IMR-90 (cell line): ENCODE measurements at regions not wholly inside any gene's neighbourhood (a gene's known extent, or its start where the extent isn't known, plus 50 kb on each side); places are given as distances from the start of the nearest gene placed in this dataset.

Source experiments
- ATAC-seq: fragments of 200-7000 bp; cut with Tn5 transposase; 2 replicates; pipeline ENCODE4 v1.9.1; 2020; ENCODE audit warnings: low read depth, mild to moderate bottlenecking, moderate library complexity
- BruUV-seq: library from RNA; stranded (reverse); fragments of 400-500 nt; replicated peaks from 2 replicates; lab custom pipeline; 2021; lab: Mats Ljungman, UMichigan
- CTCF ChIA-PET: fragments of 300-600 bp; formaldehyde crosslinking; extraction: SDS; loops from one replicate; lab custom pipeline; 2021; ENCODE audit warnings: antibody characterized with exemption; lab: Yijun Ruan, JAX
- POLR2A ChIA-PET: fragments of 300-600 bp; sonication (Branson Sonifier 250); formaldehyde crosslinking; loops from one replicate; lab custom pipeline; 2022; ENCODE audit warnings: antibody characterized with exemption; ENCODE audit not compliant: unreplicated experiment; lab: Charles Lee
- DNase-seq: peaks from one replicate; pipeline ENCODE4 v3.0.0; 2013
- H2AFZ ChIP-seq: replicated peaks from 2 replicates; pipeline ENCODE3; 2013; ENCODE audit warnings: low read length, mild to moderate bottlenecking; ENCODE audit not compliant: poor library complexity
- H2AK5ac ChIP-seq: 2 replicates; pipeline ENCODE4 v1.6.1; 2013; ENCODE audit warnings: low read depth, low read length, inconsistent platforms
- H2AK9ac ChIP-seq: replicated peaks from 2 replicates; pipeline ENCODE3; 2013; ENCODE audit warnings: mild to moderate bottlenecking, low read depth, low read length, moderate library complexity; ENCODE audit not compliant: poor library complexity
- H2BK120ac ChIP-seq: 2 replicates; pipeline ENCODE4 v1.6.1; 2013; ENCODE audit warnings: low read depth, low read length, inconsistent platforms
- H2BK15ac ChIP-seq: 3 replicates; pipeline ENCODE4 v1.6.1; 2013; ENCODE audit warnings: low read depth, low read length, inconsistent platforms
- H2BK20ac ChIP-seq: 2 replicates; pipeline ENCODE4 v1.6.1; 2013; ENCODE audit warnings: low read depth, mild to moderate bottlenecking, inconsistent platforms, low read length, moderate library complexity
- H2BK5ac ChIP-seq: 2 replicates; pipeline ENCODE4 v1.6.1; 2013; ENCODE audit warnings: mild to moderate bottlenecking, low read depth, low read length, inconsistent platforms; ENCODE audit not compliant: poor library complexity, severe bottlenecking
- H3K14ac ChIP-seq: replicated peaks from 2 replicates; pipeline ENCODE4 v1.6.1; 2013; ENCODE audit warnings: low read depth, low read length, inconsistent platforms
- H3K18ac ChIP-seq: 2 replicates; pipeline ENCODE4 v1.6.1; 2013; ENCODE audit warnings: low read depth, low read length, control low read depth
- H3K23ac ChIP-seq: 2 replicates; pipeline ENCODE4 v1.6.1; 2013; ENCODE audit warnings: low read depth, low read length, inconsistent platforms
- H3K27ac ChIP-seq: 2 replicates; pipeline ENCODE4 v1.5.1; 2013; ENCODE audit warnings: mild to moderate bottlenecking, control low read depth, low read length; ENCODE audit not compliant: insufficient read depth
- H3K27me3 ChIP-seq: 2 replicates; pipeline ENCODE4 v1.6.1; 2013; ENCODE audit warnings: low read length; ENCODE audit not compliant: control insufficient read depth, insufficient read depth
- H3K36me3 ChIP-seq: 2 replicates; pipeline ENCODE4 v1.6.1; 2013; ENCODE audit warnings: low read length, mixed read lengths; ENCODE audit not compliant: control insufficient read depth, insufficient read depth
- H3K4ac ChIP-seq: 2 replicates; pipeline ENCODE4 v1.6.1; 2013; ENCODE audit warnings: low read depth, low read length, inconsistent platforms
- H3K4me1 ChIP-seq: 2 replicates; pipeline ENCODE4 v1.6.1; 2013; ENCODE audit warnings: low read length, mixed read lengths; ENCODE audit not compliant: control insufficient read depth, insufficient read depth
- H3K4me2 ChIP-seq: 2 replicates; pipeline ENCODE4 v1.6.1; 2013; ENCODE audit warnings: low read depth, mild to moderate bottlenecking, control low read depth, low read length, moderate library complexity
- H3K4me3 ChIP-seq: 2 replicates; pipeline ENCODE4 v1.5.1; 2013; ENCODE audit warnings: low read depth, mild to moderate bottlenecking, control low read depth, low read length, moderate library complexity; ENCODE audit not compliant: insufficient read depth
- H3K56ac ChIP-seq: 2 replicates; pipeline ENCODE4 v1.6.1; 2013; ENCODE audit warnings: low read length, inconsistent platforms; ENCODE audit not compliant: insufficient read depth; ENCODE audit errors: extremely low read depth
- H3K79me1 ChIP-seq, 2 experiments: 2 replicates each; pipeline ENCODE4 v1.6.1; 2013; ENCODE audit warnings: low read length in 2 of 2, inconsistent platforms in 1 of 2, low read depth in 1 of 2
- H3K9ac ChIP-seq: 2 replicates; pipeline ENCODE4 v1.6.1; 2013; ENCODE audit warnings: low read depth, low read length, control low read depth
- H3K9me1 ChIP-seq: 2 replicates; pipeline ENCODE4 v1.6.1; 2013; ENCODE audit warnings: low read length, inconsistent platforms; ENCODE audit not compliant: insufficient read depth
- H3K9me3 ChIP-seq: 2 replicates; pipeline ENCODE4 v1.6.1; 2013; ENCODE audit warnings: low read length; ENCODE audit not compliant: control insufficient read depth, insufficient read depth
- H4K20me1 ChIP-seq: 2 replicates; pipeline ENCODE4 v1.6.1; 2013; ENCODE audit warnings: low read length, inconsistent platforms; ENCODE audit not compliant: insufficient read depth
- H4K5ac ChIP-seq: 2 replicates; pipeline ENCODE4 v1.6.1; 2013; ENCODE audit warnings: mild to moderate bottlenecking, low read depth, low read length, control low read depth
- H4K8ac ChIP-seq, 2 experiments: 2 replicates each; pipeline ENCODE4 v1.6.1; 2013; ENCODE audit warnings: low read depth in 2 of 2, low read length in 2 of 2, control low read depth in 1 of 2, inconsistent platforms in 1 of 2
- H4K91ac ChIP-seq: 2 replicates; pipeline ENCODE4 v1.6.1; 2013; ENCODE audit warnings: low read depth, low read length, inconsistent platforms; ENCODE audit not compliant: insufficient read depth
- BHLHE40 ChIP-seq: fragments of 150-350 bp; IDR thresholded peaks from 2 replicates; pipeline ENCODE4 v1.6.1; 2016; ENCODE audit warnings: mild to moderate bottlenecking, low read depth, low read length
- CHD1 ChIP-seq: IDR thresholded peaks from 2 replicates; pipeline ENCODE4 v1.6.1; 2012; ENCODE audit warnings: low read depth, low read length, improper control_type of control experiment
- ELK1 ChIP-seq: fragments of 150-350 bp; IDR thresholded peaks from 2 replicates; pipeline ENCODE4 v1.6.1; 2016; ENCODE audit warnings: low read depth, mild to moderate bottlenecking, low read length, moderate library complexity, borderline replicate concordance
- FOS ChIP-seq: fragments of 150-350 bp; IDR thresholded peaks from 2 replicates; pipeline ENCODE4 v1.6.1; 2016; ENCODE audit warnings: low read depth, low read length
- MXI1 ChIP-seq: IDR thresholded peaks from 2 replicates; pipeline ENCODE4 v1.6.1; 2012; ENCODE audit warnings: low read depth, mild to moderate bottlenecking, low read length, moderate library complexity, borderline replicate concordance
- NFE2L2 ChIP-seq: fragments of 150-350 bp; IDR thresholded peaks from 2 replicates; pipeline ENCODE4 v1.6.1; 2016; ENCODE audit warnings: low read depth, mild to moderate bottlenecking, low read length
- RCOR1 ChIP-seq: IDR thresholded peaks from 2 replicates; pipeline ENCODE4 v1.6.1; 2012; ENCODE audit warnings: mild to moderate bottlenecking, low read length, improper control_type of control experiment; ENCODE audit not compliant: insufficient replicate concordance
- RFX5 ChIP-seq: IDR thresholded peaks from 2 replicates; pipeline ENCODE4 v1.8.0; 2012; ENCODE audit warnings: low read depth, mild to moderate bottlenecking, low read length, moderate library complexity
- SMC3 ChIP-seq: fragments of 150-350 bp; IDR thresholded peaks from 2 replicates; pipeline ENCODE4 v1.6.1; 2016; ENCODE audit warnings: low read depth, mild to moderate bottlenecking, antibody characterized with exemption, low read length, moderate library complexity
- USF2 ChIP-seq: fragments of 150-350 bp; IDR thresholded peaks from 2 replicates; pipeline ENCODE4 v1.6.1; 2017; ENCODE audit warnings: mild to moderate bottlenecking, antibody characterized with exemption, low read length, low read depth
- WGBS, 2 experiments: methylation state at CpG; one replicate each; pipeline versions ENCODE4 v1.1.5 to v1.1.7; 2013; ENCODE audit warnings: missing lambda C conversion rate in 2 of 2; ENCODE audit not compliant: insufficient read length in 1 of 2; ENCODE audit errors: extremely low coverage in 2 of 2; 5-methylcytosine and 5-hydroxymethylcytosine counted together
- dilution Hi-C: fragments of 300-500 bp; cut with HindIII; formaldehyde crosslinking; loops from one replicate; pipeline ENCODE4 v1.14.3; 2018; ENCODE audit warnings: low sequenced_read_pairs; ENCODE audit not compliant: unreplicated experiment
- in situ Hi-C: fragments of 300-500 bp; cut with MboI; formaldehyde crosslinking; loops from 3 replicates; pipeline ENCODE4 v1.14.3; 2019; ENCODE audit warnings: low sequenced_read_pairs, inconsistent platforms, mixed read lengths
- intact Hi-C: fragments of 100-400 bp; cut with micrococcal nuclease; formaldehyde crosslinking; loops from 2 replicates; pipeline ENCODE4 v1.10.0; 2022

- no peak overlapping the region for H3K18ac ChIP-seq
- ChIA-PET POLR2A (no interaction called here), CTCF (no interaction called here)
- dilution Hi-C loops (no loop called here), in situ Hi-C loops (no loop called here), intact Hi-C loops (no loop called here)
- H3K4me1 ChIP-seq, result no peaks in the 10 kb centered on the region
- no peaks in the 10 kb centered on the region for H4K20me1 ChIP-seq
- H4K8ac ChIP-seq, result no peak overlapping the region
- H3K9ac ChIP-seq, result no peak overlapping the region
- no TSS peak for BruUV-seq
- H3K27me3 ChIP-seq, result no peaks in the 10 kb centered on the region
- no peaks in the 10 kb centered on the region for H3K79me1 ChIP-seq
- no peak overlapping the region for H2BK5ac ChIP-seq
- no peak overlapping the region for H3K4me3 ChIP-seq
- H2BK120ac ChIP-seq, result no peak overlapping the region
- no peak overlapping the region for H3K27ac ChIP-seq
- no peak overlapping the region for H2AK9ac ChIP-seq
- H3K9me1 ChIP-seq, result no peaks in the 10 kb centered on the region
- no peak overlapping the region for H3K4ac ChIP-seq
- H3K36me3 ChIP-seq, result no peaks in the 10 kb centered on the region
- no peak overlapping the region for H2AFZ ChIP-seq
- H4K5ac ChIP-seq, result no peak overlapping the region
- H3K23ac ChIP-seq, result no peak overlapping the region
- TF ChIP-seq FOS (no peak), NFE2L2 (no peak), USF2 (no peak), RCOR1 (no peak), ELK1 (no peak), CHD1 (no peak), SMC3 (no peak), MXI1 (no peak), RFX5 (no peak), BHLHE40 (no peak)
- H3K56ac ChIP-seq, result no peak overlapping the region
- no peak overlapping the region for H3K14ac ChIP-seq
- ATAC-seq (no peak), DNase-seq (no peak)
- H4K91ac ChIP-seq, result no peak overlapping the region
- no peak overlapping the region for H2AK5ac ChIP-seq
- H2BK15ac ChIP-seq, result no peak overlapping the region
- no peak overlapping the region for H2BK20ac ChIP-seq
- no CpG with 5 or more reads among the region's 7 CpGs for WGBS, 2 experiments
- H3K4me2 ChIP-seq, result no peak overlapping the region
- H3K9me3 ChIP-seq, result peaks cover 30% of the 10 kb centered on the region
Observed at GRCh38 chr10:120381931-120382330, 75.1 kb upstream of the PLPP4 start.
